Progenitor cell of endocrine pancreas (in vitro differentiated cells): ENCODE measurements at regions not wholly inside any gene's neighbourhood (a gene's known extent, or its start where the extent isn't known, plus 50 kb on each side); places are given as distances from the start of the nearest gene placed in this dataset.

Experiments
- DNase-seq: peaks from one replicate; pipeline ENCODE4 v3.0.0; 2021; ENCODE audit warnings: low spot score; ENCODE audit not compliant: unreplicated experiment
- H3K27ac Mint-ChIP-seq: 2 replicates; pipeline ENCODE4 v1.8.0; 2021; ENCODE audit warnings: mild to moderate bottlenecking, moderate library complexity, mixed read lengths
- H3K27me3 Mint-ChIP-seq: 2 replicates; pipeline ENCODE4 v1.8.0; 2021; ENCODE audit warnings: mixed read lengths
- H3K36me3 Mint-ChIP-seq: 2 replicates; pipeline ENCODE4 v1.8.0; 2022; ENCODE audit warnings: mixed read lengths; ENCODE audit not compliant: insufficient read depth
- H3K4me1 Mint-ChIP-seq: 2 replicates; pipeline ENCODE4 v1.8.0; 2021; ENCODE audit warnings: low read depth, mixed read lengths
- H3K4me3 Mint-ChIP-seq: 2 replicates; pipeline ENCODE4 v1.8.0; 2021; ENCODE audit warnings: low read depth, mild to moderate bottlenecking, moderate library complexity, mixed read lengths
- H3K9me3 Mint-ChIP-seq: 2 replicates; pipeline ENCODE4 v1.8.0; 2021; ENCODE audit warnings: low read depth, mixed read lengths
- TF ChIP-seq, protein P1 (sequence below): fragments of 200-600 bp; sonication (generic); IDR thresholded peaks from one replicate; pipeline ENCODE4 v1.5.0; 2021; ENCODE audit warnings: antibody characterized with exemption, mild to moderate bottlenecking; ENCODE audit not compliant: unreplicated experiment

DNA sequence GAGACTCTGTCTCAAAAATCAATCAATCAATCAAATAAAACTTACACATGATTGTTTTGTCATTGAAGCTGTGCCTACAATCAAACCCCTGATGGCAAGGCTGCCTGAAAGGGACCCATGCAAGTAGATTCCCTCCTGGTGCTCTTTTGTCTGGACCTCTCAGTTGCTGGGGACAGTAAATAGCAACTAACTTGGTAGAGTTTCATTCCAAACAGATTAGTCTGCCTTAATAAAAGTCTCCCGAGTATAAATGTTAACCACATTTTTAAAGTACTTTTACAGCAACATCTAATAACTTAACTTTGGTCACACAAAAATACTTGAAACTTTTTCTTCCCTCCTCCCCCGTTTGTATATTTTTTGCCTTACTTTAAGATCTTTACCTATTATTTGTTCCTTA lies 105.5 kb downstream of the FEM1C start:
- H3K9me3 Mint-ChIP-seq = peaks cover 29% of the 10 kb centered on the region
- TF ChIP-seq, protein P1, sequence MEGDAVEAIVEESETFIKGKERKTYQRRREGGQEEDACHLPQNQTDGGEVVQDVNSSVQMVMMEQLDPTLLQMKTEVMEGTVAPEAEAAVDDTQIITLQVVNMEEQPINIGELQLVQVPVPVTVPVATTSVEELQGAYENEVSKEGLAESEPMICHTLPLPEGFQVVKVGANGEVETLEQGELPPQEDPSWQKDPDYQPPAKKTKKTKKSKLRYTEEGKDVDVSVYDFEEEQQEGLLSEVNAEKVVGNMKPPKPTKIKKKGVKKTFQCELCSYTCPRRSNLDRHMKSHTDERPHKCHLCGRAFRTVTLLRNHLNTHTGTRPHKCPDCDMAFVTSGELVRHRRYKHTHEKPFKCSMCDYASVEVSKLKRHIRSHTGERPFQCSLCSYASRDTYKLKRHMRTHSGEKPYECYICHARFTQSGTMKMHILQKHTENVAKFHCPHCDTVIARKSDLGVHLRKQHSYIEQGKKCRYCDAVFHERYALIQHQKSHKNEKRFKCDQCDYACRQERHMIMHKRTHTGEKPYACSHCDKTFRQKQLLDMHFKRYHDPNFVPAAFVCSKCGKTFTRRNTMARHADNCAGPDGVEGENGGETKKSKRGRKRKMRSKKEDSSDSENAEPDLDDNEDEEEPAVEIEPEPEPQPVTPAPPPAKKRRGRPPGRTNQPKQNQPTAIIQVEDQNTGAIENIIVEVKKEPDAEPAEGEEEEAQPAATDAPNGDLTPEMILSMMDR = no peak
- no peak overlapping the region for H3K4me3 Mint-ChIP-seq
- no peak for DNase-seq
- H3K27ac Mint-ChIP-seq = no peak overlapping the region
- H3K4me1 Mint-ChIP-seq = peaks cover under 1% of the 10 kb centered on the region
- no peaks in the 10 kb centered on the region for H3K36me3 Mint-ChIP-seq
- H3K27me3 Mint-ChIP-seq = peaks cover 64% of the 10 kb centered on the region

DNA sequence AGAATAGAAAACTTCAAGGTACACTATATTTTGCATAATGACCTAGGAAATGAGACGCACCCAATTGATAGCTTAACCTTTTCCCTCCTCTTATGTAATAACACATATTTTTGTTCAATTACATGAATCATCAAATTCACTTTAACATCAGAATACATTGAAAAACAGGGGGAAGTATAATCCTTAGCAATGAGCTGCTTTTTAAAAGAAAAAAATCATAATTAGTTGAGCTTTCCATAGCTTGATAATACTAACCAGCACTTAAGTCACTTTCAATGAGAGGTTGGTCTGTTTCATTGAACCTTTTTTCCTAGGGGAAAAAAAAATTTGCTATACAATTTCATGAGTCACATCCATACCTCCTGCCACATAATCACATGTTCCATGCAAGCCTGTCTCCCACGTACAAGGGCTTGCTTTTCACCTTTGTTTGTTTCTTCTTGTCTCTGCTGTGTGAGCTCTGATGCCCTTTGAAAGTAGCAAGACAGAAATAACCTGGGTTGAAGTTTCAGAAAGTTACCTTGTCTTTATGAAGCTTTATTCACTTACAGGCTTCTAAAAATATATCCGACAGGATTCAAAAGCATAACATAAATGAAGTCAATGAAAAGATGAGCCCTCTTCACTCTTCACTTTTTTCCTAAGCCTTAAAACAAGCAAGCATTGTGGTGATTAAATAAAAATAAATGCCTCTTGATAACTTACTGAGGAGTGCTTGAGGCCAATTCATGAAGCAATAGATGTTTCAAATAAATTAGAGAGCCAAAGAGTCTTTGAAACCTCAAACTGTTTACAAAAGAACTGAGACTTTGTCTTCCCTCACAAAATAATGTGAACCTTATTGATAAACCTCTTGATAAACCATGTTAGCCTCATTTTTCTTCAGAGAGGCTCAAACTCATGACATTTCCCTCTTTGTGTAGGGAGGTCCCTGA lies 108.5 kb downstream of the FEM1C start:
- no peak for DNase-seq
- Mint-ChIP-seq H3K4me3 (no peak overlapping the region), H3K36me3 (no peaks in the 10 kb centered on the region), H3K4me1 (peaks cover 13% of the 10 kb centered on the region), H3K27me3 (peaks cover 69% of the 10 kb centered on the region), H3K27ac (no peak overlapping the region), H3K9me3 (peaks cover 21% of the 10 kb centered on the region)
- TF ChIP-seq, protein P1 = no peak

DNA sequence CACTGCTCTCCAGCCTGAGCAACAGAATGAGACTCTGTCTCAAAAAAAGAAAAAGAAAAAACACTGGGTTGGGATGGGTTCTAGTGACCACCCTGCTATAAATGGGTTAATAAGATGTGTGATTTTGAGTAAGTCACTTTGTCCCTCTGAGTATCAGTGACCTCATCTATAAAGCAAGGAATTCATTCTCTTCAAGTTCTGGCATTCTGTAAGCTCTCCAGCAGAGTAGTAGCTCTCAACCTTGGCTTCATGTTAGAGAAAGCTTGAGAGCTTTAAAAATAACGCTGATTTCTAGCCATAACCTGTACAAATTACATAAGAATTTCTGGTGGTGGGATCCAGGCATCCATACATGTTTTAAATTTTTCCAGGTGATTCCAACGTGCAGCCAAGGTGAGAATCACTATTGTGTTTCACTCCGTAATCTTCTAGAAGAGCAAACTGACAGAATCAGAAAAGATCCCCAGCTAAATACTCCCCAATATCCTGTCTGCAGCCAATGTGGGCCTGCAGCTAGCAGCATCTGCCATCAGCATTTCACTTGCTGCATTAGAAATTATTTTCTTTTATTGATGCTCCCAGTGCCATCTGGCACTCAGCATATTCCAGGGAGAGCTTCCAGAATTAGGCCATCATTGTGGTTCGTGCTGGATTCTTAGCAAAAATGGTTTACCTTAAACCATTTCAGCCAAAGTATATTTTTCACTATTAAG lies 109.4 kb downstream of the FEM1C start:
- H3K36me3 Mint-ChIP-seq = no peaks in the 10 kb centered on the region
- H3K27me3 Mint-ChIP-seq = peaks cover 75% of the 10 kb centered on the region
- no peak for DNase-seq
- H3K27ac Mint-ChIP-seq = no peak overlapping the region
- H3K4me1 Mint-ChIP-seq = peaks cover 14% of the 10 kb centered on the region
- TF ChIP-seq, protein P1 = no peak
- H3K9me3 Mint-ChIP-seq = peaks cover 16% of the 10 kb centered on the region
- H3K4me3 Mint-ChIP-seq = no peak overlapping the region

DNA sequence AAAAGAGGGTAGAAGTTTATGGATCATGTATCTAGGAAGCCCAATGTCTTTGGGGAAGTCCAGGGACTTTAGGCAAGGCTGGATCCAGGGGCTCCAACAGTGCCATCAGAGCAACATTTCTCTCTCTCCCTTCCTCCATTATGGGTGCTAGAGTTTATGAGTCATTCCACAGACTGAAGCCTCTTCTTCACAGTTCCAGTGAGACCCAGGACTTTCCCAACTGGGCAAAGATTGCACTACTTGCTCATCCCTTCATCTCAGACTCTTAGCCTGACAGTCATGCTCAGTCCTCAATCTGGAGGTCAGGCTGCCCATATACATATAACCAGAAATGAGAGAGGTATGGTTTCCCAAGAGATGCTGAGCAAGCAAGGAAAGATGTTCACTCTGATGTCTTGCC lies 110.7 kb downstream of the FEM1C start:
- Mint-ChIP-seq H3K9me3 (peaks cover 8% of the 10 kb centered on the region), H3K36me3 (no peaks in the 10 kb centered on the region), H3K27ac (no peak overlapping the region), H3K4me1 (peaks cover 16% of the 10 kb centered on the region), H3K27me3 (peaks cover 81% of the 10 kb centered on the region), H3K4me3 (no peak overlapping the region)
- TF ChIP-seq, protein P1 = no peak
- no peak for DNase-seq

DNA sequence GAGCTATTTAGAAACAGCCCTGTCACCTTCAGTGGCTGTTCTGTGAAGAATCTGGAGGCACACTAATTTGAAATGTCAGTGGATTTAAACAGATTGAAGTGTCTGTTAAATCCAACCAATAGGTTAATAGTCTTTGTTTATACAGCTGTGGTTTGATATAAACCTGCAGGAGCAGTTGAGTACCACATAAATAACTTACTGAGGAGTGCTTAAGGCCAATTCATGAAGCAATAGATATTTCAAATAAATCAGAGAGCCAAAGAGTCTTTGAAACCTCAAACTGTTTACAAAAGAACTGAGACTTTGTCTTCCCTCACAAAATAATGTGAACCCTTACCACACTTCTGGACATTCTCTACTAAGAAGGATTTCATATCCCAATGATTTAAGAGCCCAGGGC lies 111.9 kb downstream of the FEM1C start:
- no peak overlapping the region for H3K27ac Mint-ChIP-seq
- no peak for DNase-seq
- no peaks in the 10 kb centered on the region for H3K36me3 Mint-ChIP-seq
- H3K27me3 Mint-ChIP-seq = peaks cover 87% of the 10 kb centered on the region
- TF ChIP-seq, protein P1 = no peak
- H3K9me3 Mint-ChIP-seq = peaks cover 3% of the 10 kb centered on the region
- H3K4me1 Mint-ChIP-seq = peaks cover 16% of the 10 kb centered on the region
- no peak overlapping the region for H3K4me3 Mint-ChIP-seq
